ENCODE measurements at regions not wholly inside any gene's neighbourhood (a gene's known extent, or its start where the extent isn't known, plus 50 kb on each side); places are given as distances from the start of the nearest gene placed in this dataset.

DNA sequence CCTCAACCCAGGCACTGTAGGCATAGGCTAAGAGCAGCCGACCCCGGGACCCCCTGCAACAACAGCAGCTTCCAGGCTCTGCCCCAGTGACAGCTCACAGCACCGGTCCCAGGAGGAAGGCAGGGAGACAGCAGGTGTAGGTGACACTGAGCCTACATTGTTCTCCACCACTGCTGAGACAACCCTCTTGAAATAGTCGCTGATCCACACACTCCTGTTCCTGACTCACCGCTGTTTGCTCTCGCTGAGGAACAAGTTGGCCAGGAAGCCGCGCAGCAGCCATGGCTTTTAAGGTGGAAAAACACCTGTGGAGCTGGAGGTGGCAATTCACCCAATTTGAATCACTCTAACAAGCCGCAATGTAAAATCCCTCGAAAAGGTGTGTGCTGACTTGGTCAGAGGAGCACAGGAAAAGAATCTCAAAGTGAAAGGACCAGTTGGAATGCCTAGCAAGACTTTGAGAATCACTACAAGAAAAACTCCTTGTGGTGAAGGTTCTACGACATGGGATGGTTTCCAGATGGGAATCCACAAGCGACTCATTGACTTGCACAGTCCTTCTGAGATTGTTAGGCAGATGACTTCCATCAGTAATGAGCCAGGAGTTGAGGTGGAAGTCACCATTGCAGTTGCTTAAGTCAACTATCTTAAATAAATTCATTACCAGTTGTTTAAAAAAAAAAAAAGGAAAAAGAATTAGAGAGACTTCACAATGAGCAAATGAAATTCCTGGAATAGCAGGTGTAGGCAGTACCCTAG is 167.5 kb downstream of the ARL4C start:
- Histone ChIP-seq H3K4me1 (ENCODE audit: insufficient read depth, low read length) (no peaks in the 10 kb centered on the region), H3K27me3 (ENCODE audit: control insufficient read depth in 1 of 2, insufficient read depth in 2 of 2, low read length in 2 of 2) (peaks cover 0 to 49% of the 10 kb centered on the region in 2 experiments; a peak in 3 of 5 replicates), H4K20me1 (ENCODE audit: insufficient read depth, low read length) (no peaks in the 10 kb centered on the region), H3K9ac (ENCODE audit: insufficient read depth, low read depth, low read length) (no peak overlapping the region), H3K4me3 (replicated peaks in 1 of 3; ENCODE audit: insufficient read depth in 1 of 3, low read depth in 2 of 3, low read length in 3 of 3) (no peak overlapping the region), H3K36me3 (replicated peaks in 1 of 2; ENCODE audit: control insufficient read depth in 1 of 2, insufficient read depth in 2 of 2, low read length in 2 of 2) (no peaks in the 10 kb centered on the region), H3K27ac (ENCODE audit: extremely low read length, insufficient read depth, low read length) (no peak overlapping the region), H3K79me2 (ENCODE audit: insufficient read depth, low read length) (no peaks in the 10 kb centered on the region), H3K9me3 (ENCODE audit: low read length) (no peaks in the 10 kb centered on the region), H2AFZ (ENCODE audit: low read length) (no peak overlapping the region), H3K4me2 (ENCODE audit: low read depth, low read length) (no peak overlapping the region)
- BruUV-seq (replicated peaks) = no TSS peak
- CTCF ChIA-PET (ENCODE audit: low intra/inter-chr PET ratio, low total read pairs) = no interaction called here
- no peak for FAIRE-seq
- WGBS (ENCODE audit: low lambda C conversion rate) = 50% methylated on average over 9 of the region's 12 CpGs
- in situ Hi-C loops (cut with HindIII; ENCODE audit: extremely low pct_ligation_motif_present, low pct_unique_long_range_greater_than_20kb) (no loop called here), intact Hi-C loops (cut with micrococcal nuclease; ENCODE audit: unreplicated experiment) (no loop called here)
- no peak; the same call in 2 of the 3 replicates for ATAC-seq
- POLR2A ChIA-PET = no interaction called here
- no peak for DNase-seq (ENCODE audit: low spot score)
- TF ChIP-seq ZSCAN12 (CRISPR knock-in tag; IDR thresholded peaks at IDR 0.05) (no peak), KLF13 (CRISPR knock-in tag; IDR thresholded peaks at IDR 0.05) (no peak), ZNF530 (CRISPR knock-in tag; IDR thresholded peaks at IDR 0.05; ENCODE audit: low read depth) (no peak), ZNF564 (CRISPR knock-in tag; IDR thresholded peaks at IDR 0.05) (no peak), ARNT (IDR thresholded peaks at IDR 0.05) (no peak), TRIM24 (CRISPR knock-in tag; IDR thresholded peaks at IDR 0.05) (no peak), ZNF225 (CRISPR knock-in tag; IDR thresholded peaks at IDR 0.05) (no peak), ZIK1 (CRISPR knock-in tag; IDR thresholded peaks at IDR 0.05; ENCODE audit: borderline replicate concordance, low read depth) (no peak), GABPB1 (CRISPR knock-in tag; IDR thresholded peaks at IDR 0.05) (no peak), SNAPC2 (CRISPR knock-in tag; IDR thresholded peaks at IDR 0.05) (no peak), CBX2 (IDR thresholded peaks at IDR 0.05; ENCODE audit: low read depth, low read length) (no peak), CBX2 (CRISPR knock-in tag; IDR thresholded peaks at IDR 0.05; ENCODE audit: low read depth) (no peak), SP1 (IDR thresholded peaks at IDR 0.05) (no peak), SP1 (CRISPR knock-in tag; IDR thresholded peaks at IDR 0.05) (no peak), ZNF563 (CRISPR knock-in tag; IDR thresholded peaks at IDR 0.05) (no peak), FOXO1 (CRISPR knock-in tag; IDR thresholded peaks at IDR 0.05) (no peak), HHEX (CRISPR knock-in tag; IDR thresholded peaks at IDR 0.05) (no peak), NFATC3 (CRISPR knock-in tag; IDR thresholded peaks at IDR 0.05) (no peak), NFYB (CRISPR knock-in tag; IDR thresholded peaks at IDR 0.05) (no peak), ZNF17 (CRISPR knock-in tag; IDR thresholded peaks at IDR 0.05) (no peak)
- TF ChIP-seq, protein P1, sequence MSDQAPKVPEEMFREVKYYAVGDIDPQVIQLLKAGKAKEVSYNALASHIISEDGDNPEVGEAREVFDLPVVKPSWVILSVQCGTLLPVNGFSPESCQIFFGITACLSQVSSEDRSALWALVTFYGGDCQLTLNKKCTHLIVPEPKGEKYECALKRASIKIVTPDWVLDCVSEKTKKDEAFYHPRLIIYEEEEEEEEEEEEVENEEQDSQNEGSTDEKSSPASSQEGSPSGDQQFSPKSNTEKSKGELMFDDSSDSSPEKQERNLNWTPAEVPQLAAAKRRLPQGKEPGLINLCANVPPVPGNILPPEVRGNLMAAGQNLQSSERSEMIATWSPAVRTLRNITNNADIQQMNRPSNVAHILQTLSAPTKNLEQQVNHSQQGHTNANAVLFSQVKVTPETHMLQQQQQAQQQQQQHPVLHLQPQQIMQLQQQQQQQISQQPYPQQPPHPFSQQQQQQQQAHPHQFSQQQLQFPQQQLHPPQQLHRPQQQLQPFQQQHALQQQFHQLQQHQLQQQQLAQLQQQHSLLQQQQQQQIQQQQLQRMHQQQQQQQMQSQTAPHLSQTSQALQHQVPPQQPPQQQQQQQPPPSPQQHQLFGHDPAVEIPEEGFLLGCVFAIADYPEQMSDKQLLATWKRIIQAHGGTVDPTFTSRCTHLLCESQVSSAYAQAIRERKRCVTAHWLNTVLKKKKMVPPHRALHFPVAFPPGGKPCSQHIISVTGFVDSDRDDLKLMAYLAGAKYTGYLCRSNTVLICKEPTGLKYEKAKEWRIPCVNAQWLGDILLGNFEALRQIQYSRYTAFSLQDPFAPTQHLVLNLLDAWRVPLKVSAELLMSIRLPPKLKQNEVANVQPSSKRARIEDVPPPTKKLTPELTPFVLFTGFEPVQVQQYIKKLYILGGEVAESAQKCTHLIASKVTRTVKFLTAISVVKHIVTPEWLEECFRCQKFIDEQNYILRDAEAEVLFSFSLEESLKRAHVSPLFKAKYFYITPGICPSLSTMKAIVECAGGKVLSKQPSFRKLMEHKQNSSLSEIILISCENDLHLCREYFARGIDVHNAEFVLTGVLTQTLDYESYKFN (CRISPR knock-in tag; conservative IDR thresholded peaks at IDR 0.05) = no peak

All from HepG2 (cell line).